OCI-LY7 (cell line): ENCODE measurements at regions not wholly inside any gene's neighbourhood (a gene's known extent, or its start where the extent isn't known, plus 50 kb on each side); places are given as distances from the start of the nearest gene placed in this dataset.

Experiments used
- EZH2phosphoT487 ChIP-seq: fragments of 200-600 bp; sonication (generic); IDR thresholded peaks from 2 replicates; pipeline ENCODE4 v1.6.1; 2018; ENCODE audit warnings: low read depth, borderline replicate concordance, mild to moderate bottlenecking, mixed run types, antibody characterized with exemption, low read length, moderate library complexity, mixed read lengths
- TF ChIP-seq, protein P1 (sequence below): fragments of 200-600 bp; sonication (generic); conservative IDR thresholded peaks from 2 replicates; pipeline ENCODE4 v1.5.1; 2014; ENCODE audit warnings: mild to moderate bottlenecking, antibody characterized with exemption, low read length, moderate library complexity, mixed read lengths

DNA sequence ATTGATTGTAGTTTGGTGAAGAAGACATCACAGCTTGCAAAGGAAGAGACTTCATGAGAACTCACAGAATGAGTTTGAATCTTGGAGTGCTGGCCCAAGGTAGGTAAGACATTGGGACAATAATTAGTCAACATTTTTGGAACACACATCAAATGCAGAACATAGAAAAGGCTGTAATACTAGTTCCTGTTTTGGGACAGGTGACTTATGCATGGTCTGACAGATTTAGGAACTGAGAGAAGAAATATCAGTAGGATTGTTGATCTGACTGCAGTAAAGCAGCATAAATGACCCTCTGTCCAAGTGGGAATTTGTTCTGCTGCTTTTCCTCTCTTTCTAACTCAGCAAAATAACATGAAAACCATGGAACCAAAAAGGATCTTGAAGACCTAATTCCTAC is 102.3 kb upstream of the MAP3K7 start:
- TF ChIP-seq, protein P1, sequence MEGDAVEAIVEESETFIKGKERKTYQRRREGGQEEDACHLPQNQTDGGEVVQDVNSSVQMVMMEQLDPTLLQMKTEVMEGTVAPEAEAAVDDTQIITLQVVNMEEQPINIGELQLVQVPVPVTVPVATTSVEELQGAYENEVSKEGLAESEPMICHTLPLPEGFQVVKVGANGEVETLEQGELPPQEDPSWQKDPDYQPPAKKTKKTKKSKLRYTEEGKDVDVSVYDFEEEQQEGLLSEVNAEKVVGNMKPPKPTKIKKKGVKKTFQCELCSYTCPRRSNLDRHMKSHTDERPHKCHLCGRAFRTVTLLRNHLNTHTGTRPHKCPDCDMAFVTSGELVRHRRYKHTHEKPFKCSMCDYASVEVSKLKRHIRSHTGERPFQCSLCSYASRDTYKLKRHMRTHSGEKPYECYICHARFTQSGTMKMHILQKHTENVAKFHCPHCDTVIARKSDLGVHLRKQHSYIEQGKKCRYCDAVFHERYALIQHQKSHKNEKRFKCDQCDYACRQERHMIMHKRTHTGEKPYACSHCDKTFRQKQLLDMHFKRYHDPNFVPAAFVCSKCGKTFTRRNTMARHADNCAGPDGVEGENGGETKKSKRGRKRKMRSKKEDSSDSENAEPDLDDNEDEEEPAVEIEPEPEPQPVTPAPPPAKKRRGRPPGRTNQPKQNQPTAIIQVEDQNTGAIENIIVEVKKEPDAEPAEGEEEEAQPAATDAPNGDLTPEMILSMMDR, result no peak
- TF ChIP-seq EZH2phosphoT487, result no peak
